ENCODE measurements at regions not wholly inside any gene's neighbourhood (a gene's known extent, or its start where the extent isn't known, plus 50 kb on each side); places are given as distances from the start of the nearest gene placed in this dataset.

GRCh38 chr15:35624881-35625280 is 78.9 kb upstream of the DPH6 start:
- Histone ChIP-seq H3K4me1 (ENCODE audit: control insufficient read depth in 1 of 2, insufficient read depth in 2 of 2, low read length in 2 of 2) (no peaks in the 10 kb centered on the region), H3K27ac (ENCODE audit: low read depth, low read length) (no peak overlapping the region), H3K4me3 (ENCODE audit: low read depth in 1 of 2, low read length in 2 of 2) (no peak overlapping the region), H3K9ac (ENCODE audit: low read depth in 1 of 2, low read length in 2 of 2) (no peak overlapping the region), H3K27me3 (ENCODE audit: control insufficient read depth in 1 of 2, insufficient read depth in 2 of 2, low read length in 2 of 2) (no peaks in the 10 kb centered on the region), H3K9me3 (ENCODE audit: control insufficient read depth in 1 of 2, low read length in 2 of 2) (no peaks in the 10 kb centered on the region), H3K36me3 (ENCODE audit: control insufficient read depth in 1 of 2, insufficient read depth in 2 of 2, low read length in 2 of 2) (no peaks in the 10 kb centered on the region)

GRCh38 chr15:35626571-35627318 is 80.8 kb upstream of the DPH6 start:
- Histone ChIP-seq H3K36me3 (ENCODE audit: control insufficient read depth in 1 of 2, insufficient read depth in 2 of 2, low read length in 2 of 2) (no peaks in the 10 kb centered on the region), H3K9me3 (ENCODE audit: control insufficient read depth in 1 of 2, low read length in 2 of 2) (no peaks in the 10 kb centered on the region), H3K4me3 (ENCODE audit: low read depth in 1 of 2, low read length in 2 of 2) (no peak overlapping the region), H3K27ac (ENCODE audit: low read depth, low read length) (no peak overlapping the region), H3K4me1 (ENCODE audit: control insufficient read depth in 1 of 2, insufficient read depth in 2 of 2, low read length in 2 of 2) (no peaks in the 10 kb centered on the region), H3K9ac (ENCODE audit: low read depth in 1 of 2, low read length in 2 of 2) (no peak overlapping the region), H3K27me3 (ENCODE audit: control insufficient read depth in 1 of 2, insufficient read depth in 2 of 2, low read length in 2 of 2) (no peaks in the 10 kb centered on the region)

GRCh38 chr15:35627696-35628095 is 81.7 kb upstream of the DPH6 start:
- no peak overlapping the region for H3K9ac ChIP-seq (ENCODE audit: low read depth in 1 of 2, low read length in 2 of 2)
- H3K4me1 ChIP-seq (ENCODE audit: control insufficient read depth in 1 of 2, insufficient read depth in 2 of 2, low read length in 2 of 2), result no peaks in the 10 kb centered on the region
- no peaks in the 10 kb centered on the region for H3K36me3 ChIP-seq (ENCODE audit: control insufficient read depth in 1 of 2, insufficient read depth in 2 of 2, low read length in 2 of 2)
- H3K9me3 ChIP-seq (ENCODE audit: control insufficient read depth in 1 of 2, low read length in 2 of 2), result no peaks in the 10 kb centered on the region
- no peak overlapping the region for H3K4me3 ChIP-seq (ENCODE audit: low read depth in 1 of 2, low read length in 2 of 2)
- H3K27me3 ChIP-seq (ENCODE audit: control insufficient read depth in 1 of 2, insufficient read depth in 2 of 2, low read length in 2 of 2), result no peaks in the 10 kb centered on the region
- H3K27ac ChIP-seq (ENCODE audit: low read depth, low read length), result no peak overlapping the region

- no peak overlapping the region for H3K9ac ChIP-seq (ENCODE audit: low read depth in 1 of 2, low read length in 2 of 2)
- H3K27me3 ChIP-seq (ENCODE audit: control insufficient read depth in 1 of 2, insufficient read depth in 2 of 2, low read length in 2 of 2), result no peaks in the 10 kb centered on the region
- no peaks in the 10 kb centered on the region for H3K9me3 ChIP-seq (ENCODE audit: control insufficient read depth in 1 of 2, low read length in 2 of 2)
- no peak overlapping the region for H3K27ac ChIP-seq (ENCODE audit: low read depth, low read length)
- H3K4me1 ChIP-seq (ENCODE audit: control insufficient read depth in 1 of 2, insufficient read depth in 2 of 2, low read length in 2 of 2), result no peaks in the 10 kb centered on the region
- H3K36me3 ChIP-seq (ENCODE audit: control insufficient read depth in 1 of 2, insufficient read depth in 2 of 2, low read length in 2 of 2), result no peaks in the 10 kb centered on the region
- no peak overlapping the region for H3K4me3 ChIP-seq (ENCODE audit: low read depth in 1 of 2, low read length in 2 of 2)
Measured at GRCh38 chr15:35629766-35630165, 83.8 kb upstream of the DPH6 start.

GRCh38 chr15:35630532-35630931 is 84.6 kb upstream of the DPH6 start:
- Histone ChIP-seq H3K9me3 (ENCODE audit: control insufficient read depth in 1 of 2, low read length in 2 of 2) (no peaks in the 10 kb centered on the region), H3K27ac (ENCODE audit: low read depth, low read length) (no peak overlapping the region)

GRCh38 chr15:35630985-35631384 is 85.0 kb upstream of the DPH6 start:
- H3K9ac ChIP-seq (ENCODE audit: low read depth in 1 of 2, low read length in 2 of 2), result no peak overlapping the region
- H3K27me3 ChIP-seq (ENCODE audit: control insufficient read depth in 1 of 2, insufficient read depth in 2 of 2, low read length in 2 of 2), result no peaks in the 10 kb centered on the region
- H3K9me3 ChIP-seq (ENCODE audit: control insufficient read depth in 1 of 2, low read length in 2 of 2), result no peaks in the 10 kb centered on the region
- H3K4me3 ChIP-seq (ENCODE audit: low read depth in 1 of 2, low read length in 2 of 2), result no peak overlapping the region
- no peaks in the 10 kb centered on the region for H3K36me3 ChIP-seq (ENCODE audit: control insufficient read depth in 1 of 2, insufficient read depth in 2 of 2, low read length in 2 of 2)
- no peaks in the 10 kb centered on the region for H3K4me1 ChIP-seq (ENCODE audit: control insufficient read depth in 1 of 2, insufficient read depth in 2 of 2, low read length in 2 of 2)
- H3K27ac ChIP-seq (ENCODE audit: low read depth, low read length), result no peak overlapping the region

More at GRCh38 chr15:35630532-35630931, 84.6 kb upstream of the DPH6 start:
- Histone ChIP-seq H3K4me3 (ENCODE audit: low read depth in 1 of 2, low read length in 2 of 2) (no peak overlapping the region), H3K36me3 (ENCODE audit: control insufficient read depth in 1 of 2, insufficient read depth in 2 of 2, low read length in 2 of 2) (no peaks in the 10 kb centered on the region), H3K9ac (ENCODE audit: low read depth in 1 of 2, low read length in 2 of 2) (no peak overlapping the region), H3K4me1 (ENCODE audit: control insufficient read depth in 1 of 2, insufficient read depth in 2 of 2, low read length in 2 of 2) (no peaks in the 10 kb centered on the region), H3K27me3 (ENCODE audit: control insufficient read depth in 1 of 2, insufficient read depth in 2 of 2, low read length in 2 of 2) (no peaks in the 10 kb centered on the region)

- Histone ChIP-seq H3K4me1 (ENCODE audit: control insufficient read depth in 1 of 2, insufficient read depth in 2 of 2, low read length in 2 of 2) (no peaks in the 10 kb centered on the region), H3K36me3 (ENCODE audit: control insufficient read depth in 1 of 2, insufficient read depth in 2 of 2, low read length in 2 of 2) (no peaks in the 10 kb centered on the region), H3K9me3 (ENCODE audit: control insufficient read depth in 1 of 2, low read length in 2 of 2) (no peaks in the 10 kb centered on the region), H3K4me3 (ENCODE audit: low read depth in 1 of 2, low read length in 2 of 2) (no peak overlapping the region), H3K9ac (ENCODE audit: low read depth in 1 of 2, low read length in 2 of 2) (no peak overlapping the region), H3K27ac (ENCODE audit: low read depth, low read length) (no peak overlapping the region), H3K27me3 (ENCODE audit: control insufficient read depth in 1 of 2, insufficient read depth in 2 of 2, low read length in 2 of 2) (no peaks in the 10 kb centered on the region)
Measured at GRCh38 chr15:35633677-35634076, 87.7 kb upstream of the DPH6 start.

- Histone ChIP-seq H3K4me1 (ENCODE audit: control insufficient read depth in 1 of 2, insufficient read depth in 2 of 2, low read length in 2 of 2) (no peaks in the 10 kb centered on the region), H3K9me3 (ENCODE audit: control insufficient read depth in 1 of 2, low read length in 2 of 2) (no peaks in the 10 kb centered on the region), H3K9ac (ENCODE audit: low read depth in 1 of 2, low read length in 2 of 2) (no peak overlapping the region), H3K27ac (ENCODE audit: low read depth, low read length) (no peak overlapping the region), H3K36me3 (ENCODE audit: control insufficient read depth in 1 of 2, insufficient read depth in 2 of 2, low read length in 2 of 2) (no peaks in the 10 kb centered on the region), H3K27me3 (ENCODE audit: control insufficient read depth in 1 of 2, insufficient read depth in 2 of 2, low read length in 2 of 2) (no peaks in the 10 kb centered on the region), H3K4me3 (ENCODE audit: low read depth in 1 of 2, low read length in 2 of 2) (no peak overlapping the region)
Measured at GRCh38 chr15:35646790-35647189, 100.8 kb upstream of the DPH6 start.

- H3K27ac ChIP-seq (ENCODE audit: low read depth, low read length), result no peak overlapping the region
- no peaks in the 10 kb centered on the region for H3K9me3 ChIP-seq (ENCODE audit: control insufficient read depth in 1 of 2, low read length in 2 of 2)
Measured at GRCh38 chr15:35647303-35647702, 101.3 kb upstream of the DPH6 start.

GRCh38 chr15:35648941-35649340 is 103.0 kb upstream of the DPH6 start:
- Histone ChIP-seq H3K9ac (ENCODE audit: low read depth in 1 of 2, low read length in 2 of 2) (no peak overlapping the region), H3K9me3 (ENCODE audit: control insufficient read depth in 1 of 2, low read length in 2 of 2) (no peaks in the 10 kb centered on the region), H3K27me3 (ENCODE audit: control insufficient read depth in 1 of 2, insufficient read depth in 2 of 2, low read length in 2 of 2) (no peaks in the 10 kb centered on the region), H3K27ac (ENCODE audit: low read depth, low read length) (no peak overlapping the region), H3K36me3 (ENCODE audit: control insufficient read depth in 1 of 2, insufficient read depth in 2 of 2, low read length in 2 of 2) (no peaks in the 10 kb centered on the region), H3K4me1 (ENCODE audit: control insufficient read depth in 1 of 2, insufficient read depth in 2 of 2, low read length in 2 of 2) (no peaks in the 10 kb centered on the region), H3K4me3 (ENCODE audit: low read depth in 1 of 2, low read length in 2 of 2) (no peak overlapping the region)

More at GRCh38 chr15:35647303-35647702, 101.3 kb upstream of the DPH6 start:
- H3K27me3 ChIP-seq (ENCODE audit: control insufficient read depth in 1 of 2, insufficient read depth in 2 of 2, low read length in 2 of 2), result no peaks in the 10 kb centered on the region
- H3K4me1 ChIP-seq (ENCODE audit: control insufficient read depth in 1 of 2, insufficient read depth in 2 of 2, low read length in 2 of 2), result no peaks in the 10 kb centered on the region
- H3K4me3 ChIP-seq (ENCODE audit: low read depth in 1 of 2, low read length in 2 of 2), result no peak overlapping the region
- no peak overlapping the region for H3K9ac ChIP-seq (ENCODE audit: low read depth in 1 of 2, low read length in 2 of 2)
- no peaks in the 10 kb centered on the region for H3K36me3 ChIP-seq (ENCODE audit: control insufficient read depth in 1 of 2, insufficient read depth in 2 of 2, low read length in 2 of 2)

Data from duodenal mucosa (tissue), 2 donors.